ENCODE measurements at regions not wholly inside any gene's neighbourhood (a gene's known extent, or its start where the extent isn't known, plus 50 kb on each side); places are given as distances from the start of the nearest gene placed in this dataset.

DNA sequence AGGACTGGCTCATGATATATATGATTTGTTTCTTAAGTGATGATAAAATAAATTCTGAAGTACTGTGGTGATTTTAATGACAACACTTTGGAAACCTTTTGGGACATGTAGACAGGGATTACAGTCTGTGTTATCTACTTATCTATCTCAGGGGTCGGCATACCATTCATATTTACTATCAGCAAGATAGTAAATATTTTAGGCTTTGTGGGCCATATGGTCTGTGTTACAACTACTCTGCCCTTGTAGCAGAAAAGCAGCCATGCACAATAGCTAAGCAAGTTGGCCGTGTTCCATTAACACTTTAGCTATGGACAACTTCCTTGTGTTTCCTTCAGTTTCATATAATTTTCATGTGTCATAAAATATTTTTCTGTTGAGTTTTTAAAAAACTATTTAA is 97.8 kb upstream of the PRPS1L1 start:
- Histone ChIP-seq H2BK5ac (ENCODE audit: low read depth, low read length, poor library complexity, severe bottlenecking) (no peak overlapping the region), H2AFZ (replicated peaks; ENCODE audit: low read length, poor library complexity) (no peak overlapping the region), H3K56ac (ENCODE audit: extremely low read depth, insufficient read depth, low read length) (no peak overlapping the region), H3K36me3 (ENCODE audit: control insufficient read depth, insufficient read depth, low read length) (no peaks in the 10 kb centered on the region), H2BK120ac (ENCODE audit: low read depth, low read length) (no peak overlapping the region), H4K8ac (ENCODE audit: low read depth in 2 of 2, low read length in 2 of 2) (no peak overlapping the region), H4K20me1 (ENCODE audit: insufficient read depth, low read length) (no peaks in the 10 kb centered on the region), H4K5ac (ENCODE audit: low read depth, low read length) (no peak overlapping the region), H3K9me1 (ENCODE audit: insufficient read depth, low read length) (no peaks in the 10 kb centered on the region), H2BK20ac (ENCODE audit: low read depth, low read length) (no peak overlapping the region), H2AK9ac (replicated peaks; ENCODE audit: low read depth, low read length, poor library complexity) (no peak overlapping the region), H3K27ac (ENCODE audit: insufficient read depth, low read length) (no peak overlapping the region), H3K79me1 (ENCODE audit: low read depth in 1 of 2, low read length in 2 of 2) (no peaks in the 10 kb centered on the region), H3K23ac (ENCODE audit: low read depth, low read length) (no peak overlapping the region), H2AK5ac (ENCODE audit: low read depth, low read length) (no peak overlapping the region), H3K9me3 (ENCODE audit: control insufficient read depth, insufficient read depth, low read length) (no peaks in the 10 kb centered on the region), H3K4me1 (ENCODE audit: control insufficient read depth, insufficient read depth, low read length) (no peaks in the 10 kb centered on the region), H3K4ac (ENCODE audit: low read depth, low read length) (no peak overlapping the region), H2BK15ac (ENCODE audit: low read depth, low read length) (no peak overlapping the region), H3K18ac (ENCODE audit: low read depth, low read length) (no peak overlapping the region), H4K91ac (ENCODE audit: insufficient read depth, low read depth, low read length) (no peak overlapping the region), H3K27me3 (ENCODE audit: control insufficient read depth, insufficient read depth, low read length) (peaks cover 2% of the 10 kb centered on the region; the same call in 1 of the 2 replicates), H3K4me3 (ENCODE audit: insufficient read depth, low read depth, low read length) (no peak overlapping the region), H3K14ac (replicated peaks; ENCODE audit: low read depth, low read length) (no peak overlapping the region), H3K9ac (ENCODE audit: low read depth, low read length) (no peak overlapping the region), H3K4me2 (ENCODE audit: low read depth, low read length) (no peak overlapping the region)
- BruUV-seq (replicated peaks): no TSS peak
- CTCF ChIA-PET: no interaction called here
- ATAC-seq (ENCODE audit: low read depth) (no peak), DNase-seq (peak; percentile 2)
- POLR2A ChIA-PET (ENCODE audit: unreplicated experiment): no interaction called here
- in situ Hi-C loops (cut with MboI; ENCODE audit: low sequenced_read_pairs) (no loop called here), intact Hi-C loops (cut with micrococcal nuclease) (no loop called here), dilution Hi-C loops (cut with HindIII; ENCODE audit: low sequenced_read_pairs, unreplicated experiment) (no loop called here)
- no peak for TF ChIP-seq MAFK (IDR thresholded peaks at IDR 0.05; ENCODE audit: low read depth, low read length)
- no peak for TF ChIP-seq RCOR1 (IDR thresholded peaks at IDR 0.05; ENCODE audit: insufficient replicate concordance, low read length)
- TF ChIP-seq, protein P1, sequence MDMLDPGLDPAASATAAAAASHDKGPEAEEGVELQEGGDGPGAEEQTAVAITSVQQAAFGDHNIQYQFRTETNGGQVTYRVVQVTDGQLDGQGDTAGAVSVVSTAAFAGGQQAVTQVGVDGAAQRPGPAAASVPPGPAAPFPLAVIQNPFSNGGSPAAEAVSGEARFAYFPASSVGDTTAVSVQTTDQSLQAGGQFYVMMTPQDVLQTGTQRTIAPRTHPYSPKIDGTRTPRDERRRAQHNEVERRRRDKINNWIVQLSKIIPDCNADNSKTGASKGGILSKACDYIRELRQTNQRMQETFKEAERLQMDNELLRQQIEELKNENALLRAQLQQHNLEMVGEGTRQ (IDR thresholded peaks at IDR 0.05; ENCODE audit: low read depth, low read length): no peak
- TF ChIP-seq RAD21 (IDR thresholded peaks at IDR 0.05; ENCODE audit: low read length): no peak
- no peak for TF ChIP-seq RFX5 (IDR thresholded peaks at IDR 0.05; ENCODE audit: low read depth, low read length)
- no peak for TF ChIP-seq MAZ (IDR thresholded peaks at IDR 0.05; ENCODE audit: borderline replicate concordance, low read depth, low read length)
- WGBS, 2 experiments (ENCODE audit: extremely low coverage in 2 of 2, insufficient read length in 1 of 2): no CpG with 5 or more reads among the region's 2 CpGs

Data from IMR-90 (cell line).